Smooth muscle cell (in vitro differentiated cells): ENCODE measurements at regions not wholly inside any gene's neighbourhood (a gene's known extent, or its start where the extent isn't known, plus 50 kb on each side); places are given as distances from the start of the nearest gene placed in this dataset.

Experiments used
- DNase-seq: peaks from one replicate; lab custom pipeline; 2025; ENCODE audit not compliant: unreplicated experiment; lab: John Stamatoyannopoulos, UW
- H2AFZ ChIP-seq: fragments of 200-600 bp; sonication (generic); 2 replicates; pipeline ENCODE4 v1.6.0; 2016; ENCODE audit warnings: antibody characterized with exemption, low read depth, mild to moderate bottlenecking
- H3F3A ChIP-seq: fragments of 200-600 bp; sonication (generic); 2 replicates; pipeline ENCODE4 v1.6.0; 2017; ENCODE audit warnings: antibody characterized with exemption, low read depth
- H3K27ac ChIP-seq: fragments of 200-600 bp; sonication (generic); 2 replicates; pipeline ENCODE4 v1.5.1; 2016; ENCODE audit warnings: low read depth, mild to moderate bottlenecking
- H3K27me3 ChIP-seq: fragments of 200-600 bp; sonication (generic); 2 replicates; pipeline ENCODE4 v1.6.1; 2016; ENCODE audit warnings: low read depth, mild to moderate bottlenecking
- H3K36me3 ChIP-seq: fragments of 200-600 bp; sonication (generic); 2 replicates; pipeline ENCODE4 v1.5.1; 2016; ENCODE audit warnings: low read depth
- H3K4me1 ChIP-seq: fragments of 200-600 bp; sonication (generic); 2 replicates; pipeline ENCODE4 v1.5.1; 2016; ENCODE audit warnings: low read depth
- H3K4me2 ChIP-seq: fragments of 200-600 bp; sonication (generic); 2 replicates; pipeline ENCODE4 v1.6.0; 2016; ENCODE audit warnings: mild to moderate bottlenecking
- H3K4me3 ChIP-seq: fragments of 200-600 bp; sonication (generic); 2 replicates; pipeline ENCODE4 v1.5.1; 2016; ENCODE audit warnings: mild to moderate bottlenecking
- H3K79me2 ChIP-seq: fragments of 200-600 bp; sonication (generic); 2 replicates; pipeline ENCODE4 v1.6.0; 2016; ENCODE audit warnings: low read depth, mild to moderate bottlenecking
- H3K9ac ChIP-seq: fragments of 200-600 bp; sonication (generic); 2 replicates; pipeline ENCODE4 v1.6.0; 2016; ENCODE audit warnings: low read depth
- H3K9me3 ChIP-seq: fragments of 200-600 bp; sonication (generic); replicated peaks from 2 replicates; pipeline ENCODE4 v1.5.1; 2016; ENCODE audit warnings: low read depth
- H4K20me1 ChIP-seq: fragments of 200-600 bp; sonication (generic); 2 replicates; pipeline ENCODE4 v1.6.0; 2016; ENCODE audit warnings: low read depth
- CTCF ChIP-seq: fragments of 200-600 bp; sonication (generic); IDR thresholded peaks from 2 replicates; pipeline ENCODE4 v1.5.1; 2017; ENCODE audit warnings: borderline replicate concordance, mild to moderate bottlenecking, antibody characterized with exemption; ENCODE audit not compliant: insufficient read depth, poor library complexity, severe bottlenecking
- WGBS: methylation state at CpG from one replicate; pipeline ENCODE4 v1.1.7; 2016; ENCODE audit warnings: low lambda C conversion rate; 5-methylcytosine and 5-hydroxymethylcytosine counted together

DNA sequence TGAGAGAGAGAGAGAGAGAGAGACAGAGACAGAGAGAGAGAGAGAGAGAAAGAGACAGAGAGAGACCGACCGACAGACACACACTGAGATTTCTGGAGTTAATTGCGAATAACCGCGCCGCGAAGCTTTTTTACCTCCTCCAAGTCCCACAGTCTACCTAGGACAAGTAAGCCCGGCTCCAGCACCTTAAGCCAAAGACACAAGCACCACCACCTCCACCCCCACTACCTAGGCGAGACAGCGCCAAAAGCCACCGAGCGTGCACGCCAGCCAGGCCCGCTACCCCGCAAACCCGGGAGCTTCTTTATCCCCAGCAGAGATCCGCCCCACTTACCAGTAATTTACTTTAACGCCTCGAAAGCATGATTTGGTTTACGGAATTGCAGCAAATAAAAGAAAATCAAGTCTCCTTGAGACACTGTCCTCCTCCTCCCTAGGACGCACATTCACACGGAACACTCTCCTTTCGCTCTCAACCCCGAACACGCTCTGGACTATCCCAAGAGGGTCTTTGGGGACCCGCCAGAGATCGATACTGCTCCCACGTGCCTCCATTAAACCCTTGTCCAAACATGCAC is 649.6 kb upstream of the DIPK2B start:
- WGBS = 40% methylated on average over 21 of the region's 28 CpGs
- DNase-seq = no peak
- Histone ChIP-seq H3K27me3 (no peaks in the 10 kb centered on the region), H3K36me3 (no peaks in the 10 kb centered on the region), H3F3A (no peaks in the 10 kb centered on the region), H3K4me3 (peak overlapping the region; percentile 55), H3K79me2 (peaks cover 52% of the 10 kb centered on the region), H2AFZ (peak overlapping the region; percentile 0), H3K4me1 (peaks cover 24% of the 10 kb centered on the region), H3K9me3 (no peaks in the 10 kb centered on the region), H3K27ac (peak overlapping the region; percentile 20), H3K9ac (peak overlapping the region; percentile 32), H3K4me2 (peak overlapping the region; percentile 73), H4K20me1 (peaks cover 19% of the 10 kb centered on the region)
- no peak for TF ChIP-seq CTCF

GRCh38 chrX:45849261-45849862 is 648.7 kb upstream of the DIPK2B start:
- peak overlapping the region; percentile 55 for H3K4me3 ChIP-seq
- H3K27ac ChIP-seq = peak overlapping the region; percentile 41
- peaks cover 24% of the 10 kb centered on the region for H3K4me1 ChIP-seq
- peak overlapping the region; percentile 32 for H3K9ac ChIP-seq
- H4K20me1 ChIP-seq = peaks cover 26% of the 10 kb centered on the region
- no peak for DNase-seq
- no peak overlapping the region for H2AFZ ChIP-seq
- no peaks in the 10 kb centered on the region for H3K27me3 ChIP-seq
- no peaks in the 10 kb centered on the region for H3K36me3 ChIP-seq
- H3K79me2 ChIP-seq = peaks cover 59% of the 10 kb centered on the region
- no peak for TF ChIP-seq CTCF
- WGBS = 40% methylated on average over 9 of the region's 9 CpGs
- peak overlapping the region; percentile 73 for H3K4me2 ChIP-seq
- H3K9me3 ChIP-seq = no peaks in the 10 kb centered on the region
- no peaks in the 10 kb centered on the region for H3F3A ChIP-seq

DNA sequence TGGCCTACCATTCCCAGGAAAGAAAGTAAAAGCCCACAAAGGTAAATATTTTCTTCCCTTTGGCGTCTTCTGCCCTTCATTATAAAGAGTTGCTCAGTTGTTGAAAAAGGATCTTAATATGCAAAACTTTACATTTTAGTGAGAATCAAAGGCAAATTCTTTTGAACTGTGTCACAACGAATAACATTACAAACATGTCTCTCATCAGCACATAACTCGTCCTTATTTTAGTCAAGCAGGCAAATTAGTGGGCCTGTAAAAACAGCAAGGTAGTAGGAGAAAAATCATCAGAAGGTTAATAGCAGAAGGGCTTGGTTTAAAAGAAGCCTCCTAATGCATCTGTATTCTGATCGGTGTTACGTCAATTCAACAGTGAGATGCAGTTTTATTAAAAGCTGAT is 647.3 kb upstream of the DIPK2B start:
- Histone ChIP-seq H3K36me3 (no peaks in the 10 kb centered on the region), H3K9me3 (no peaks in the 10 kb centered on the region), H3K4me3 (peak overlapping the region; percentile 13), H3K27me3 (no peaks in the 10 kb centered on the region), H3K4me2 (peak overlapping the region; percentile 50), H3K27ac (peak overlapping the region; percentile 19), H3F3A (no peaks in the 10 kb centered on the region), H3K79me2 (peaks cover 73% of the 10 kb centered on the region), H3K4me1 (peaks cover 14% of the 10 kb centered on the region), H4K20me1 (peaks cover 34% of the 10 kb centered on the region), H3K9ac (no peak overlapping the region), H2AFZ (no peak overlapping the region)
- DNase-seq = no peak
- WGBS = 73% methylated on average over 5 of the region's 5 CpGs
- no peak for TF ChIP-seq CTCF

GRCh38 chrX:45846328-45846727 is 645.7 kb upstream of the DIPK2B start:
- H3K9ac ChIP-seq = no peak overlapping the region
- DNase-seq = no peak
- no peaks in the 10 kb centered on the region for H3F3A ChIP-seq
- H3K4me2 ChIP-seq = no peak overlapping the region
- H3K36me3 ChIP-seq = no peaks in the 10 kb centered on the region
- H3K4me3 ChIP-seq = no peak overlapping the region
- no peaks in the 10 kb centered on the region for H3K27me3 ChIP-seq
- peaks cover 50% of the 10 kb centered on the region for H4K20me1 ChIP-seq
- no peaks in the 10 kb centered on the region for H3K9me3 ChIP-seq
- no peak for TF ChIP-seq CTCF
- peaks cover 83% of the 10 kb centered on the region for H3K79me2 ChIP-seq
- peaks cover 5% of the 10 kb centered on the region for H3K4me1 ChIP-seq
- no peak overlapping the region for H3K27ac ChIP-seq
- WGBS = 90% methylated on average over 5 of the region's 5 CpGs
- H2AFZ ChIP-seq = no peak overlapping the region
